ENCODE measurements at regions not wholly inside any gene's neighbourhood (a gene's known extent, or its start where the extent isn't known, plus 50 kb on each side); places are given as distances from the start of the nearest gene placed in this dataset.
"Not testable (repeated sequence)": the region's sequence is repeated elsewhere in the genome, so short reads cannot be mapped to it uniquely, and the experiment has no call there.

DNA sequence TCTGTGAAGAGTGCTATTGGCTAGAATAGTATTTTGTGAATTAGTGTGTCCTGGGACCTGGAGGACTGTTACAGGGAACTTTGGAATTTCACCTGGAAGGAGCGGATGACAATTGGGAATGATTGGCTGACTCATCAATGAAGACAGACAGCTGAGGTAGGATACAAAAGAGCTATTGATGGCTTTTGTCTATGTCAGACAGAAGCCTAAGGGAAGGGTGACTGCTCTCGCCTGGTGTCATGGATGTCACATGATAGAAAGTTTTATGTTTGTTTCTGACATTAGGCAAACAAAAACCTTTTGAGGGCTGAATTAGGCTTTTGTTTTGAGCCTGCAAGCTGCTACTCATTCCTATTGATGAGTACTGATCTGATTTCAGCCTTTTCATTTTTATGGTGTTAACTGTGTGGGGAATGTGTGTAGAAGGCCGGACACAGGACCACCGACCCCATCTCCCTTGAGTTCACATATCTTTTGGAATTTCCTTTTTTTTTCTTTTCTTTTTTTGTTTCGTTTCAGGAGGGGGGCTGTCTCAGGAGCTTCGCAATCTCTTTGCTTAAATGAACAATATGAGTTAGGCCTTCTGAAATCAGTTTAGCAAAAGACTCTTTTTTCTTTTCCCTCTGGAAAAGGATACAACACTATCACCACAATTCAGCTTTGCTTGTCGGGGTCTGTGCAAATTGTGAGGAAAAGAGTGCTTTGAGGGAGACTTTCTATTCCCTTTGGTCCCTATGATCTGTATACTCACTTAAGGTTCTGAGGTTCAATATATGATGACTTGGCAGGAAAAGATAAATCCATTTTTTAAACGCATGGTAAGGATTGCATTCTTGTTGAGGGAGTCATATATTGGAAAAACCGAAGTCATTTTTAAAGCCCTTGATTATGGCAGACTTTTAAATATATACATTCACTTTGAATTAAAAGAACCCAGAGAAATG, 207.9 kb upstream of the FIGN start:
- Histone ChIP-seq H3K36me3 (ENCODE audit: insufficient read depth) (no peaks in the 10 kb centered on the region), H2AFZ (ENCODE audit: low read depth) (no peak overlapping the region), H4K20me1 (ENCODE audit: insufficient read depth) (no peaks in the 10 kb centered on the region), H3K27me3 (ENCODE audit: insufficient read depth, low read depth) (no peaks in the 10 kb centered on the region), H3K27ac (no peak overlapping the region), H3K4me2 (no peak overlapping the region), H3K79me2 (ENCODE audit: insufficient read depth, low read depth) (no peaks in the 10 kb centered on the region), H3K4me1 (ENCODE audit: low read depth, poor library complexity, severe bottlenecking) (no peaks in the 10 kb centered on the region), H3K4me3 (IDR thresholded peaks at IDR 0.05; ENCODE audit: insufficient read depth, low read depth, low read length) (no peak overlapping the region), H3K9ac (no peak overlapping the region)
- TF ChIP-seq, protein P1, sequence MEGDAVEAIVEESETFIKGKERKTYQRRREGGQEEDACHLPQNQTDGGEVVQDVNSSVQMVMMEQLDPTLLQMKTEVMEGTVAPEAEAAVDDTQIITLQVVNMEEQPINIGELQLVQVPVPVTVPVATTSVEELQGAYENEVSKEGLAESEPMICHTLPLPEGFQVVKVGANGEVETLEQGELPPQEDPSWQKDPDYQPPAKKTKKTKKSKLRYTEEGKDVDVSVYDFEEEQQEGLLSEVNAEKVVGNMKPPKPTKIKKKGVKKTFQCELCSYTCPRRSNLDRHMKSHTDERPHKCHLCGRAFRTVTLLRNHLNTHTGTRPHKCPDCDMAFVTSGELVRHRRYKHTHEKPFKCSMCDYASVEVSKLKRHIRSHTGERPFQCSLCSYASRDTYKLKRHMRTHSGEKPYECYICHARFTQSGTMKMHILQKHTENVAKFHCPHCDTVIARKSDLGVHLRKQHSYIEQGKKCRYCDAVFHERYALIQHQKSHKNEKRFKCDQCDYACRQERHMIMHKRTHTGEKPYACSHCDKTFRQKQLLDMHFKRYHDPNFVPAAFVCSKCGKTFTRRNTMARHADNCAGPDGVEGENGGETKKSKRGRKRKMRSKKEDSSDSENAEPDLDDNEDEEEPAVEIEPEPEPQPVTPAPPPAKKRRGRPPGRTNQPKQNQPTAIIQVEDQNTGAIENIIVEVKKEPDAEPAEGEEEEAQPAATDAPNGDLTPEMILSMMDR (conservative IDR thresholded peaks at IDR 0.05; ENCODE audit: low read depth, low read length), result no peak

DNA sequence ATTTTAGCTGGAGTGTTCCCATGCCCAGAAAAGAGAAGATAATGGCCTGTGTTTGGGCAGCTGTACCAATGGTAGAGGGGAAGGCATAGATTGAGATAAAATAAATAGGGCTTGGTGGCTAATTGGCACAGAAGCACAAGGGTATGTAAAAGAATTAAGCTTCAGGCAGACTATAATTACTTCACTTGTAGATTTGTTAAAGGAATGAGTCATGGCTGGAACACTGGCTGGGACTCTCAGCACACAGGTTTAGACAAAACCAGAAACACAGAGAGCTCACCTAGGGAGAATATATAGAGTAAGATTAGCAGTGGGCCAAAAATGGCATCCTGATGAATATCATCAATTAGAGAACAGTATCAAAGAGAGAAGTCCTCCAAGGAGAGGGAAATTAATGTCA, 198.3 kb upstream of the FIGN start:
- no peak overlapping the region for H3K27ac ChIP-seq
- H4K20me1 ChIP-seq (ENCODE audit: insufficient read depth), result no peaks in the 10 kb centered on the region
- no peak overlapping the region for H2AFZ ChIP-seq (ENCODE audit: low read depth)
- no peaks in the 10 kb centered on the region for H3K4me1 ChIP-seq (ENCODE audit: low read depth, poor library complexity, severe bottlenecking)
- TF ChIP-seq, protein P1 (conservative IDR thresholded peaks at IDR 0.05; ENCODE audit: low read depth, low read length), result no peak
- no peaks in the 10 kb centered on the region for H3K36me3 ChIP-seq (ENCODE audit: insufficient read depth)
- no peaks in the 10 kb centered on the region for H3K79me2 ChIP-seq (ENCODE audit: insufficient read depth, low read depth)
- H3K4me2 ChIP-seq, result no peak overlapping the region
- H3K27me3 ChIP-seq (ENCODE audit: insufficient read depth, low read depth), result no peaks in the 10 kb centered on the region
- no peak overlapping the region for H3K9ac ChIP-seq
- H3K4me3 ChIP-seq (IDR thresholded peaks at IDR 0.05; ENCODE audit: insufficient read depth, low read depth, low read length), result no peak overlapping the region

DNA sequence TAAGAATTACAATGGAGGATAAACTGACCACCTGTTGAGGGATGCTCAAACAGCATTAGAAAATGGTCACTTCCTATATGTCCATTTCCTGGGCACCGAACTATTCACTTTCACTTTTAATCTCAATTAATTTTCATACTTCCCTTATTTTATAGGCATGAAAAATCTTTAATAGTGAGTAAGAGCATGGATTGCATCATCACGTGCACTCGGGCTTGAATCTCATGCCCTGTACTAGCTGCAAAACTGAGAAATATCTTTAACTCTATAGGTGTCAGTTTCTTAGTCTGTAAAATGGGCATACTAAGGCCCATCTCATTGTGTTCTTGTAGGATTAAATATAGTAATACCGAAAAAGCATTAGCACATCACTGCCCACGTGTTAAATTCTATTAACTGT, 183.9 kb upstream of the FIGN start:
- Histone ChIP-seq H3K27ac (no peak overlapping the region), H3K4me1 (ENCODE audit: low read depth, poor library complexity, severe bottlenecking) (no peaks in the 10 kb centered on the region), H2AFZ (ENCODE audit: low read depth) (no peak overlapping the region), H3K36me3 (ENCODE audit: insufficient read depth) (no peaks in the 10 kb centered on the region), H4K20me1 (ENCODE audit: insufficient read depth) (no peaks in the 10 kb centered on the region), H3K27me3 (ENCODE audit: insufficient read depth, low read depth) (no peaks in the 10 kb centered on the region), H3K79me2 (ENCODE audit: insufficient read depth, low read depth) (no peaks in the 10 kb centered on the region), H3K4me3 (IDR thresholded peaks at IDR 0.05; ENCODE audit: insufficient read depth, low read depth, low read length) (no peak overlapping the region), H3K9ac (no peak overlapping the region), H3K4me2 (no peak overlapping the region)
- TF ChIP-seq, protein P1 (conservative IDR thresholded peaks at IDR 0.05; ENCODE audit: low read depth, low read length), result no peak

DNA sequence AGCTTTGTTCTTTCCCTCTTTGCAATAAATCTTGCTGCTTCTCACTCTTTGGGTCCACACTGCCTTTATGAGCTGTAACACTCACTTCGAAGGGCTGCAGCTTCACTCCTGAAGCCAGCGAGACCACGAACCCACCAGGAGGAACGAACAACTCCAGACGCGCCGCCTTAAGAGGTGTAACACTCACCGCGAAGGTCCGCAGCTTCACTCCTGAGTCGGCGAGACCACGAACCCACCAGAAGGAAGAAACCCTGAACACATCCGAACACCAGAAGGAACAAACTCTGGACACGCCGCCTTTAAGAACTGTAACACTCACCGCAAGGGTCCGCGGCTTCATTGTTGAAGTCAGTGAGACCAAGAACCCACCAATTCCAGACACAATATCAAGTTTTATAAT, 178.7 kb upstream of the FIGN start:
- H2AFZ ChIP-seq (ENCODE audit: low read depth); H3K4me1 ChIP-seq (ENCODE audit: low read depth, poor library complexity, severe bottlenecking); H3K27me3 ChIP-seq (ENCODE audit: insufficient read depth, low read depth); H3K27ac ChIP-seq; H3K36me3 ChIP-seq (ENCODE audit: insufficient read depth); H3K4me3 ChIP-seq (IDR thresholded peaks at IDR 0.05; ENCODE audit: insufficient read depth, low read depth, low read length); H3K9ac ChIP-seq; H3K4me2 ChIP-seq; H4K20me1 ChIP-seq (ENCODE audit: insufficient read depth); H3K79me2 ChIP-seq (ENCODE audit: insufficient read depth, low read depth): not testable (repeated sequence)

DNA sequence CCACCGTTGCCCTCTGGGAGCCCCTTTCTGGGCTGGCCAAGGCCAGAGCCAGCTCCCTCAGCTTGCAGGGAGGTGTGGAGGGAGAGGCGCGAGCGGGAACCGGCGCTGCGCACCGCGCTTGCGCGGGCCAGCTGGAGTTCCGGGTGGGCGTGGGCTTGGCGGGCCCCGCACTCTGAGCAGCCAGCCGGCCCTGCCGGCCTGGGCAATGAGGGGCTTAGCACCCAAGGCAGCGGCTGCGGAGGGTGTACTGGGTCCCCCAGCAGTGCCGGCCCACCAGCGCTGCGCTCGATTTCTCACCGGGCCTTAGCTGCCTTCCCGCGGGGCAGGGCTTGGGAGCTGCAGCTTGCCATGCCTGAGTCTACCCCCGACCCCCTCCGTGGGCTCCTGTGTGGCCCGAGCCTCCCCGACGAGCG, 177.7 kb upstream of the FIGN start:
- not testable (repeated sequence) for H3K27ac ChIP-seq; H3K4me1 ChIP-seq (ENCODE audit: low read depth, poor library complexity, severe bottlenecking); H3K9ac ChIP-seq; H3K36me3 ChIP-seq (ENCODE audit: insufficient read depth); H3K79me2 ChIP-seq (ENCODE audit: insufficient read depth, low read depth); H3K4me2 ChIP-seq; H3K27me3 ChIP-seq (ENCODE audit: insufficient read depth, low read depth); H4K20me1 ChIP-seq (ENCODE audit: insufficient read depth); H2AFZ ChIP-seq (ENCODE audit: low read depth); H3K4me3 ChIP-seq (IDR thresholded peaks at IDR 0.05; ENCODE audit: insufficient read depth, low read depth, low read length)
